Superior temporal gyrus (tissue), 1 donor: ENCODE measurements at regions not wholly inside any gene's neighbourhood (a gene's known extent, or its start where the extent isn't known, plus 50 kb on each side); places are given as distances from the start of the nearest gene placed in this dataset.
A peak's percentile ranks its signal among the peaks of the same experiment; 100 is the strongest.
"Not testable (repeated sequence)": the region's sequence is repeated elsewhere in the genome, so short reads cannot be mapped to it uniquely, and the experiment has no call there.

Source experiments
- DNase-seq: peaks from one replicate; pipeline ENCODE4 v3.0.0-alpha.2; 2016; ENCODE audit errors: extremely low spot score

DNA sequence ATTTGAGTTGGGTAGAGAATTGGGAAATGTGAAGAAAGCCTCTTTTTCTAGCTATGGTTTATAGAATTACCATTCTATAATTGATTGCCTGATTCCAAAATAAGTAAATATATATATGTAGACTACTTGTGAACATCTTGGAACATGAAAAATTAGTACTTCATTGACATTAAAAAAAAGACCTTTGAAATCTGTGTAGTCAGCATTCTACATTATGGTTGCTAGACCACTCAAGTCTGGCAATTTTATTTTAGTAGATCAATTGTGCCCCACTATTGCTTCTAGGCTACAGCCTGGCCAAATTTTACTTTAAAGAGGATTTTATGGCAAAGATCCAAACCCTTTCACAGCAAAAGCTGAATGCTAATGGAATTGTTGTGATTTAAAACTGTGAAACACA is 279.8 kb downstream of the IKZF2 start:
- DNase-seq: no peak

DNA sequence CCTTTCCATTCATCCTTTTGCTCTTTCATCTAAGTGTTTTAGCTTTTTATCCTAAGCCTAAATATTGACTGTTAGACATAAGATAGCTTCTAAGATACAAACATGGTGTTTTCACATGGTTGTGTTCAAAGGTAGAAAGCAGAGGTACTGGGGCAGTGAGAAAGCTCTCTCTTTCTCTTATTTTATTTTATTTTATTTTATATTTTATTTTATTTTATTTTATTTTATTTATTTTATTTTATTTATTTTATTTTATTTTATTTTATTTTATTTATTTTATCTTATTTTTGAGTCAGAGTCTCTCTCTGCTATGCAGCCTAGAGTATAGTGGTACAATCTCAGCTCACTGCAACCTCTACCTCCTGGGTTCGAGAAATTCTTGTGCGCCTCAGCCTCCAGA is 287.2 kb downstream of the IKZF2 start:
- DNase-seq: no peak

DNA sequence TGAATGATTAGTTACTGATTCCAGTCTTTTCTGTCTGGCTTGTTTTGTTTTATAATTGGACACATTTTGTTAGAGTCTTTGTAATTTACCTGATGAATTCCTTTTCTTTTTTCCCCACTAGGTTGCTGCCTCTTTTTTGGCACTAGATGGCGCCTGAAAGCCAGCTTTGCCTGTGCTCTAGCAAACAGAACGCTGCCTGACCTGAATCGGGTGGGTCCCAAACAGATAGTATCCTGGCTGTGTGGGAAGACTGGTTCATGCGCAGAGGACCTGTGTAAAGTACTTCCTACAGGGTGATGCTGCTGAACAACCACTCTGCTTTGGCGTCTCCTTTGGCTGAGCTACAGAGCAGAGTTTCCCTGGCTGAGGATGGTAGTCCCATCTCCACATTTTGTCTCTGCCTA is 288.2 kb downstream of the IKZF2 start:
- no peak for DNase-seq

DNA sequence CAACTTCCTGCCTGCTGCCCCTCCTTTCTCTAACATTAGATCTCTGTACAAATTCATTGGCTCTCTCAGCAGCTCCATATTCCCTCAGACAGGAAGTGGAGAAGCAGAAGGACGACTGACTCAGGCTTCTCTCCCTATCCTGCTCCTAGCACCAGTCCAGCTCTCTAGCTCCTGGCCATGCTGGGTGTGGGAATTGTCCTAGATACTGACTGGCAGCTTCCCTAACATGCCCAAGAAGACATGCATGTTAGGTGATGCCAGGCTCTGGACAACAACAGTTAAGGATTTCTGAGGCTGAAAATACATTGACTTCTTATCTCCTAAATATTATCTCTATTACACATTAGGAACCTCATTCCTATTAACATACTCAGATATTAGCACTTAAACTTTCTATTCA is 292.9 kb downstream of the IKZF2 start:
- DNase-seq: no peak

DNA sequence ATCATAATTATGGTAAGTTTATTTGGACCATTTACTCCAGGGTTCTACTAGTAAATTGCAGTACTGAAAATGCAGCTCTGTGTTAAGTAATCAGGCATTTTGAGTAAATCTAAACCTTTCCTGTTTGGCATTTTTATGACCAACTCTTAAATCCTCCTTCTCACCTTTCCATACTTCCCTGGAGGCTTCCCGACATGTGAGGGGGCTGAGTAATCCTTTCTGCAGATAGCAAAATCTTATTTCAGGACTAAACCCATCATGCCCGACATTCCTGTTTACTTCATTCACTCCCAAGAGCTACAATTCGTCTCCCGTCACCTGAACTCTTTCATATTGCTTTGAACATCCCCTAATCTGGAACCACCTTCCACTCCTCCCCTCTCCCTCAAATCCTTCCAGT is 296.6 kb downstream of the IKZF2 start:
- no peak for DNase-seq

DNA sequence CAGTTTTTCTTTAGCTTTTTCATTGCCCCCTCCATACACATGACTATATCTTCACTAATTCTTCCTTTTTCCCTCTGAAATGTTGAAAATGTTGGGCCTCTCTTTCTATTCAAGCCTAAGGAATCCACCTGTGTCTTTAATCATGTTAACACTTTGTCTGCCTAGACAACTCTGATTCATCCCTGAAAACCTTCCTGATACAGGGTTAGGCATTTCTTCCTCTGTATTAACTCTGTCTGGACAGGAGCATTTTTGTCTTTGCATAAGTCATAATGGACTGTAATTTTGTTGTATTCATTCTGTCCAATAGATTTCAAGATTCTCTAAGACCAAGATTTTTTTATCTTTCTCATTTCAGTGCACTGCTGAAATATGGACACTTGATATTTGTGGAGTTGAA is 297.3 kb downstream of the IKZF2 start:
- no peak for DNase-seq

DNA sequence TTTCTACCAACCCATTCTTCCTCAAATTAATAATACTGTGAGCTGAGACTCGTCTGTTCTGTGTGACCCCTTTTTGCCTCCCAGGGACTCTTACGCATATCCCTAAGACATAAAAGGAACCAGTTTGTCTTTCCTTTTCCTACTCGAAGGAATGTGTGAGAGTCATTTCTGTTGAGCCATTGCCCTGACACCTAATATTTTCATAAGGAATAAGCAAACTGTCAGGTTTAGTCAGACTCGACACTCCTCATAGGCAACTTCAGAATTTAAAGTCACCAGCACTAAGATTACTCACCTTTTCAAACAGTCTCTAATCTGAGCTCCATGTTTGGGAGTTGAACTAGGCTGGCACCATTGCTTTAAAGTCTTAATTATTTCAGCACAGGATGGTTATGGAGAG is 305.5 kb downstream of the IKZF2 start:
- no peak for DNase-seq

DNA sequence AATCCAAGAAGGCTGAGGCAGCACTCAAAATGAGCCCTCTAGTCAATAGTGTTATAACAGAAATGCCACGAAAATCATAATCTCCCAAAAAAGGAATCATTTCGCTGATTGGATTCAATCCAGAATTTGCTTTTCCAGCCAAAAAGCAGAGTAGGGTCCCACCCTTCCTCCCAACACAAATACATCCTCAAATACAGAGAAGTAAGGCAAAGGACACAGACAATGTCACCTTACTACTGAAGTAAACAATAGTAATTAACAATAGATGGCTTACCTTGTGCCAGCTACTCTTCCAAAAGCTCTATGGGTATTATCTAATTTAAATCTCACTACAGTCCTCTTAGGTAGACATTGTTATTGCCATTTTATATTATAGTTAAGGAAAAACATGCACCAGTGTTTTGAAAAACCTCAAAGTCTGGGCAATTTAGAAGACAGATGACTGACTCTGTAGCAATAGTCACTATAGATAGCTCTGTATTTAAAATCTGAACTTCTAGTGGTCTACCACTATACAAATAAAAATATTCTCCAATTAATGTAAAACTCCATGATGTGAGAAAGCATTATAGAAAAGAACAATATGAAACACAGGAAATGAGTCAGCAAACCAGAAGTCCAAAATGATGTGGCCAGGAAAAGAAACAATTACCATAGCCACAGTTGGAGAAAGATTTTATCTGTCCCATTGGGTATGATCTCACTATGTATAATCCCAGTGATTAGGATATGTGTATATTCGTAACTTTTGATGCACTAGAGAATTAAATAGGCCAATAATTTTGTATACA is 305.0 kb upstream of the ERBB4 start:
- DNase-seq: no peak

DNA sequence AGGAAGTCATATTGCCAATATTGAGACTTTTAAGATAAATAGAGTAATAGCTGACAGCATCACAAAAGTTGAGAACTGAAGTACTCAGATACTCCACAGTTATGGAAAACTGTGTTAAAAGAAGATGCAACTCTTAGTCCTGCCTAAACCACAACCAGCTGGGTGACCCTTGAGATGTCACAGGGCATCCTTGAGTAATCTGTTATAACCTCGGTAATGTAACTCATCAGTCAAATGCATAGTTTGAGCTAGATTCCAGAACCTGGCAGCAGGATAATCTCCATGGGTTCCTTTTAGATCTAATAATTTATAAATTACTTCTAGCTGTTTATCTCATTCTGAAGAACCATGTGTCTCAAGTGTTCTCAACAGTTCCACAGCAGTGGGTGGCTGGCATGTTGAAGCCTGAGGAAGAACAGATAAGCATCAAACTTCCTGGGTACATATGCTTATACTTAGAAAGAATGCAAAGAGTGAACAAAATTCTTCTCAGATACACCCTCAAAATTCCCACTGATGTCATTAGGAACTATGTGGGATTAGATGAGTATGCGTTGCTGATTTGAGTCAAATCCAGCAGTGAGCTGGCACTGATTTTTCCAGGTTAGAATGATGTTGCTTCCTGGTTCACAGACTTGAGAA is 304.1 kb upstream of the ERBB4 start:
- DNase-seq: peak; percentile 23

DNA sequence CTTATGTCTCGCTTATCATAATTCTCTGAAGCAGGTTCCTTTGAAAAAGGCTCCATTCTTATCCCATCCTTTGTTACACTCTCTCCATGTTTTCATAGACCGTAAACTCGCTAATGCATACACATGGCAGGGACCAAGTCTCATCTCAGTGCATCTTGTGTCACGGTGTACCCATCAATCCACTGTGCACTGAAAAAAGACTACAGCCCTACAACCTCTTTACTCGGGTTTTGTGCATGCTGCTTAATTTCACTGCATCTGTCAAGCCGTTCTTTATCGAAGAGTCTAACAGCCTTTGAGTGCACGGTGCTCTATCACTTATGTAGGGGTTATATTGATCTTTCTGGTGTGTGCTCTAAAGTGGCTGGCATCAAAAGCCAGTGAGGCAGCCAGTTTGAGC is 302.9 kb upstream of the ERBB4 start:
- DNase-seq: no peak

DNA sequence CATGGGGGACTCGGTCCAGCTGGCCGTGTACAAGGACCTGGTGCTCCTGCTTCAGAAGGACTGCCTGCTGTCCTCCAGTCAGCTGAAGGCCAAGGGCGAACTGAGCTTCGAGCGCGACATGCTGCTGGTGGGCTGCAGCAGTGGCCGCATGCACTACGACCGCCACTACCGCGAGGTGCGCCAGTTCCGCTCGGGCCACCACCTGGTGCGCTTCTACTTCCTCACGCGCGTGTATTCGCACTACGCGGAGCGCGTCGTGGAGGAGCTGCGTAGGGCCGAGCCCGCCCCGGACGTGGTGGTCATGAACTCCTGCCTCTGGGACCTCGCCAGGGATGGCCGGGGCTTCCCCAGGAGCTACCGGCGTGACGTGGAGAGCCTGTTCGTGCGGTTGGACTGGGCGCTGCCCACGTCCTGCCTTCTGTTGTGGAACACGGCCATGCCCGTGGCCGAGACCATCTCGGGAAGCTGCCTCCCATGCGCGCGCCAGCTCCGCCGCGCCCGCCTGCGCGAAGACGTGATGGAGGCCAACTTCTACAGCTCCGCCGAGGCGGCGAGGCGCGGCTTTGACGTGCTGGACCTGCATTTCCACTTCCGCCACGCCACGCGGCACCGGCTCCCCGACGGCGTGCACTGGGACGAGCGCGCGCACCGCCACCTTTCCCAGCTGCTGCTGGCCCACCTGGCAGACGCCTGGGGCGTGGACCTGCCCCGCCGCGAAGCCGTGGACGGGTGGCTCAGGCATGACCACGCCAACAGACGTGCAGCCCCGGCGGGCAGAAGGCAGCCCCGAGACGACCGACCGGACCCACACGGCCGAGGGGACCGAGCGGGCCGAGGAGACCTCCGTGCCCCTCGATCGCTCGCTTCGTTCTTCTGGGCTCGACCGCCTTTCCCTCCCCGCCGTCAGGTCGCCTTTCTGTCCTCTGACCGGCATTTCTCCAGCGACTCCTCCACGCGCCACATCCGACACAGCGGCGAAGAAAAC is 293.9 kb upstream of the ERBB4 start:
- no peak for DNase-seq

DNA sequence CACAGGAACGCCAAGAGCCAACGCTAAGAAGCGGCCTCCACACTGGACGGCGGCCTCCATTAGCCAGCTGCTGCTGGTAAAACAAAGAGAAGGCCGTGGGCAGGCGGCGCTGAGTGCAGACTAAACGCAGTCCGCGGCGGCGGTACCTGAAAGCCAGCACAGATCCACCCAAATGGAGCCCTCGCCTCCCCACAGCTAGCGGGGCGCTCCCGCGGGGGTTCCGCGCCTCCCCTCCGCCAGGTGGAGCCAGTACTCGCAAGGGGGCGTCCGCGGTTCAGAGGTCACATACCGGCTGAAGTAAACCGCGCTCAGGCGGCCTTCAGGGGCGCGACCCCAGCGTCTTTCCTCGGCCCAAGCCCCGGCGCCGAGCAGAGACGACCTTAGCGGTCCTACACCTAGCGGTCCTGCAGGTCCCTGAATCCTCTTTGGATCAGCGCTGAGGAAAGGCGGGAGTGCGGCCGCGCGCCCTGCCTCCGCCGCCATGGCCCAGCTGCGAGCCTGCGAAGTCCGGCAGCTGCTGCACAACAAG is 293.1 kb upstream of the ERBB4 start:
- no peak for DNase-seq

DNA sequence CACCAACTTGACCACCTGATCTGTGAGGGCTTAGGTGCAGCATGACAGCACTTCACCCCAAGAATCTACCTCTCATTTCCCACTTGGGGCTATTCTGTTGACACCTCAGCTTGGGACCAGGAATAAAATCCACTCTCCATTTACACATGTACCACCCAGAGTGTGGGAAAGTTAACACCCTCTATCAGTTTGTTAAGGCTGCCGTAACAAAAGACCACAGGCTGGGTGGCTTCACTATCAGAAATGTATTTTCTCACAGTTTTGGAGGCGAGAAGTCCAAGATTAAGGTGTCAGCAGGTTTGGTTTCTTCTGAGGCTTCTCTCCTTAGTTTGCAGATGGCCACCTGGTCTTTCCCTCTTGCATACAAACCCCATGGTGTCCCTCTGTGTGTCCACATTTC is 277.7 kb upstream of the ERBB4 start:
- DNase-seq: no peak

DNA sequence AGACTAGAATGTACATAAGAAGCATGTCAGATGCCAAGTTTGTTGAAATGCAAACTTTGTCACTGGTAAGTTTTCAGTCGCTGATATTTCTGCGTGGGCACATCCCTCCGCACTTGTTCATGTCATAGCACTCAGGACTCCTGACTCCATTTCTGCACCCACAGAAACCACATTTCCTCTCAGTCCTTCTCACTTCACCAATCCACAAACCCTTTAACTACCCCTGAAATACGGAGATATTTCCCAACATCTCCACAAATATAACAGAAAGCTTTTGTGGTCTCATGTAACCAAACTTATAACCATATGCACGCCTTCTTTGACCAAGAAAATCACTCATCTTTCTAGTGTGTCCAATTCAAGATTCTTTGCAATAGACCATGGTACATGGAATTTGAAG is 276.9 kb upstream of the ERBB4 start:
- no peak for DNase-seq

DNA sequence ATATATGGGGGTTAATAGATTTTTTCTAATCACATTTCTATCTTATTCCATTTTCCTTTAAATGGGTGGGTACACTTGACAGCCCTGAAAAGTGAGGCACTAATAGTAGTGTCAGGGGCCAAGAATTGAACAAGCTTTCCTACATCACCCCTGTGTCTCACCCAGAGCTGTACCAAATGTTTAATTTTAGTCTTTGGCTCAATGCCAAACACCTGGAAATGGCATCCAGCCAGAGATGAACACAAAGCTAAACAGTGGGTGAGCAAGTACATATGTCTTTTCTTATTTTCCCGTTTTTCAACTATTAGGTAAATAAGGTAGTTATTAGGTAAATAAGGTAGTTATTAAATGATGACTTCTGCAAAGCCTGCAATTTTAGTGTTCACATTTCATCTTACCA is 276.3 kb upstream of the ERBB4 start:
- no peak for DNase-seq

DNA sequence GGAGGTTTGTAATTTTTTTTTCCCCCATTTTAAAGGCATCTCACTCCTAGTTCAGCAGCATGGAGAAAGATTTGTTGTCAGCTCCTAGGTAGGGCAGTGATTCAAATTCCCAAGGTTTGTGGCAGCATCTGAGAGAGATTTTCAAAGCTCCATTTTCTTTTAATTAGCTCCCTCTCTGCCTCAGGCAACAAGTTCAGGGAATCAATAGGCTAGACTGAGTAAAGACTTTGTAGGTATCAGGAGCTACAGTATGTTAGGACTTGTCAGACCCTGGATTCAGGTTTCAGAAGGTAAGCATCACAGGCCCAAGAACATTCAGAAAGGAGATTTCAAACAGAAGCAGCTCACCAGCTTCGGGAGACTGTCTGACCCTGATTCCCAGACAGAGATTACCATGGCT is 273.3 kb upstream of the ERBB4 start:
- DNase-seq: no peak

DNA sequence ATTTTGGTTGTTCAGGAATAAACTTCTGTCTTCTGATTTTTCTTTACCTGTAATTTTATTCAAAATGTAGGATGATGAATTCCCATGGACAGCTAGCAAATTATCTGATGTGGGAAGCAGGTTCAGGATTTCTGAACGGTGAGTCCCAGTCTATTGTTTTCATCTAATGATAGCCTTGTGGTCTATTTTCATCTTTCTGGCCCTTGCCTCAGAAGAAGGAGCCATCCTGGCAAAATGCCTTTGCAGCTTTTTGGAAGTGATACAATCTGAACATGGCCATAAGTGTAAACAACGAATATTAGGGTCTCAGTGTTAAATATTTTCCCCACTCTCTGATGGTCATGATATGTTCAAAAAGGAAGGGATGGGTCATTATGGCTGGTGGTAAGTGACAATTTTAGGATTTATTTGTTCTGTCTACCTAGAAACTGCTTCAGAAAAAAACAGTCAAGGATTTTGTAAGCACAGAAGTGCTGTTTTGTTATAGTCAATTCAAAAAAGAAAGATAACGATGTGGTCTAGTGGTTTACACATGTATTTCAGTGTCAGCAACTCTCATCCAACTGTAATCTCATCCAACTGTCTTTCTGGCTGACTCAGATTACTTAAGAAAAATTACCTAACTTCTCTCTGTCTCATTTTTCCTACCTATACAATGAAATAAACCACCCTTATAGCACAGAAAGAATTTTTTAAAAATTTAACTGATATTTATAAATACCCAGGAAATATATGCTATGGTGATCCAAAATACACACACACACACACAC is 272.6 kb upstream of the ERBB4 start:
- no peak for DNase-seq

DNA sequence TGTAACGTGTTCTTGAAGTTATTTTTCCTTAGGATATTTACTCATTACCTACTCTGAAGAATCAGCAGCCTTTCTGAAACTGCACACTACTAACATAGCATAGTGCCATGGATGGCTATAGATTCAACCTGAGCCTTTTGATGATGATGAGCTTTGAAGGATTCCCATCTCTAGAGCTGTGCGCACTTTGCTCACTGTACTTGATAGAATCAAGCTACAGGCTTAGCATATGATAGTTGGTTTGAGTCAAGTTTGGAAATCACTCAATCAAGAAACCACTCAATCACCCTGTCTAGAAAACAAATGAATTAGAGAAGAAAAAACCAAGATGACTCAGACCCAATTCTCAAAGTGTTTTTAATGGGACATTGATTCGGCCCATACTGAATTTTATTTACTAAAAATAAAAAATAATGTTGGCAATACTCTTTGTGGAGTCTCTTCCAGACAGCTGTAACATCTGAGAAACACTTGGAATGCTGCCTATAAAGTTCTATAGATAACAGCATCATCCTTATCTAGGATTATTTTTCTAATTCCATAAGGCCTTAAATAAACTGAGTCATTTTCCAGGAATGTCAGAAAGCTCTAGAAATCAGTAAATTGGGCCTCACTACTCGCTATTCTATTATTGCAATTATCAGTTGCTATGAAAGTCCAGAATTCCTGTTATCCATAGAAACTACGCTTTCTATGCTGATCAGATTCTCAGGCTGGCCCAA is 259.0 kb upstream of the ERBB4 start:
- DNase-seq: no peak

DNA sequence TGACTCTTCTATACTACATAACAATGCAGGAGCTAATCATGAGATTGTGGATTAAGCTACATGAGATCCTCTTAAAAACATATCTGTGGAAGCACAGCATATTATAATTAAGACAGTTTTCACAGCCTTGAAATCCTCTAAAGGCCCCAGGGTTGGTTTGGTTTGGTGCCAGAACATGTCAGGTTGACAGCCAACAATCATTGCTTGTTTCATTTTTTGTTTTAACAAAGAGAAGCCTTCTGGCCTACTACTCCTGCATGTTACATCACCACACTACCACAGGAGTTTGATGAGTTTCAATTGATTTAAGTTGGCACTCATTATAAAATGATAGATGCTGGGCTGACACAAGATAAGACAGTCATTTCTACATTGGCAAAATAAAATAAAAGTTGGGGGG is 255.9 kb upstream of the ERBB4 start:
- DNase-seq: no peak

DNA sequence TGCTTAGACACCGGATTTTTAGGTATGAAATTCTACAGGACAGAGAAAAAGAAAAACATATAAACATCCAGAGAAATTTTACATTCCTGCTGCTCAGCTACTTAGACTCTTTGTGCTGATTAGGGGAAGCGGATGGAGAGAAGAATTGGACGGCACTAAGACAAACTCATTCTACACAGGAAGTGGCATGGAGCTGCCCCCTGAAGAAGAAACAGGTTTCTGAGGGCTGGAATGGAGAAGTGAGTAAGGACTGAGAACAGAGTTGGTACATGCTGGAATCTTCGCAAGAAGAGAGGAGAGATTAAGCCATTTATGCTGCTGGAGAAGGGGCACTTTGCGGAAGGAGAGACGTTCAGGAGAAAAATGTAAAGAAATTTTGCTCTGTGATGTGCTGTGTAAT is 253.0 kb upstream of the ERBB4 start:
- no peak for DNase-seq

DNA sequence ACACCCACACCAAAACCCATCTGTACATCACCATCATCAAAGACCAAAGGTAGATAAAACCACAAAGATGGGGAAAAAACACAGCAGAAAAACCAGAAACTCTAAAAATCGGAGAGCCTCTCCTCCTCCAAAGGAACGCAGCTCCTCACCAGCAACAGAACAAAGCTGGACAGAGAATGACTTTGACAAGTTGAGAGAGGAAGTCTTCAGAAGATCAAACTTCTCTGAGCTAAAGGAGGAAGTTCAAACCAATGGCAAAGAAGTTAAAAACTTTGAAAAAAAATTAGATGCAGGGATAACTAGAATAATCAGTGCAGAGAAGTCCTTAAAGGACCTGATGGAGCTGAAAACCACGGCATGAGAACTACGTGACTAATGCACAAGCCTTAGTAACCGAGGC is 247.5 kb upstream of the ERBB4 start:
- DNase-seq: not testable (repeated sequence)
